Stimulated activated CD4-positive, alpha-beta T cell treated with anti-CD3 and anti-CD28 coated beads, TNF-alpha, amount 100 ng/mL, for 4 hours (primary cell): ENCODE measurements at regions not wholly inside any gene's neighbourhood (a gene's known extent, or its start where the extent isn't known, plus 50 kb on each side); places are given as distances from the start of the nearest gene placed in this dataset.

ENCODE experiments used
- DNase-seq, 3 experiments: peaks; one replicate each; pipeline ENCODE4 v3.0.0-alpha.2; 2020; ENCODE audit warnings: low read depth in 3 of 3

DNA sequence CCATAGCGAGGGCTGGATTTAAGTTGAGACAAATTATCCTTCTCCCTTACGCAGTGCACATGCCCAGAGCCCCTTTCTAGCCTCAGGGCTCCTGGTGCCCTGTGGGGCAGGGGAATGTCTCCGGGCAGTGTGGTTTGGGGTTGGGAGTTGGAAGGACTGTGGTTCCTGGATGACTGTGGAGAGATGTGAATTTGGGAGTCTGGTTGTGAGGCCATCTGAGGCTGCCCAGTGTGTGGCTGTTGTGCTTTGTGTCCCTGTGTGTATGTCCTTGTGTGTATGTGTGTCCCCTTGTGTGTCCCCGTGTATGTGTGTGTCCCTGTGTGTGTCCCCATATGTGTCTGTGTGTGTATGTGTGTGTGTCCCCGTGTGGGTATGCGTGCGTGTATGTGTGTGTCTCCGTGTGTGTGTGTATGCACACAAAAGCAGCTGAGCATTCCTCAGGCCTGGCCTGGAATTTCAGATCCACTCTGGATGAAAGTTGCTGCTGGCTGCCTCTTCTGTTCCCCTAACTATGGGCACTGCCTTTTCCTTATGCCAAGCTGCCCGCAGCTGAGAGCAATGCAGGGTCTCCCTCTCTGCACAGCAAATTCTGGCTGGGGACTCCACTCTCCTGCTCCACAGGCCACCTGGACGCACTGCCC, 65.4 kb downstream of the UBIAD1 start:
- DNase-seq, result no peak

DNA sequence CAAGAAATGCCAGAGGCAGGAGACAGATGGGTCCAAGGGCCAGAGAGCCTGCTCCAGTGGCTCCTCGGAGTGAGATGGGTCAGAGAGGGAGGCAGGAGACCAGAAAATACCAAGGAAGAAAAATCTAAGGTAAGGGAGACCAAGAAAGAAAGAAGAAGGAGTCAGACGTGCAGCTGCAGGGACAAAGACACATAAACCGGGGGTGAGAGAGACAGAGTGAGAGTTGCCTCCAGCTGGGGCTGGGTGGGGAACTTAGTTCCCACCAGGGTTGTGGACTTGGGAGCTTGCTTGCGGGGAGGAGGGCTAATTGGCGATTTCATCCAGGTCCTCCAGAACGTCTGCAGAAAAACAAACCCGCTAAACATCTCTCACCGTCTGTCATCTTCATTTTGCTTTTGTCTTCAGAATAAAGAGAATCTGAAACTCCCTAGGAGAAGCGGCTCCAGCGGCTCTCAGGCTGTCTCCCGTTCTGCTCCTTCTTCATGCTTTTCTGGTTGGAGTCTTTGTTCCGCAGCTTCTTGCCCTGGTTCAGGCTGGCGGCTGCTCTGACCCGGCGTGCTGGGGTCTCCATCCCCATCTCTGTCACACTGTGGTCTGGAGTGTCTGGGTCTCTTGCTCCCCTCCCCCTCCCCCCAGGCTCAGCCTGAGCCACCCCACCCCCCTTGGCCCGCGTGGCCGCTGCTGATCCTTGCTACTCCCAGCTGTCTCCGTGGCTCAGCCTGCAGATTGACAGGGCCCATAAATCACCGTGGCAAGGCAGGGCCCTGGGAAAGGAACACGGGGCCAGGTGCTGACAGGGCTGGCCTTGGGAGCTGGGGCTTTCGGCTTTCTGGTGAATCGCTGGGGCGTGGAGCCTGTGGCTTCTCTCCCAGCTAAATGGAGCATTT, 66.6 kb downstream of the UBIAD1 start:
- no peak for DNase-seq

DNA sequence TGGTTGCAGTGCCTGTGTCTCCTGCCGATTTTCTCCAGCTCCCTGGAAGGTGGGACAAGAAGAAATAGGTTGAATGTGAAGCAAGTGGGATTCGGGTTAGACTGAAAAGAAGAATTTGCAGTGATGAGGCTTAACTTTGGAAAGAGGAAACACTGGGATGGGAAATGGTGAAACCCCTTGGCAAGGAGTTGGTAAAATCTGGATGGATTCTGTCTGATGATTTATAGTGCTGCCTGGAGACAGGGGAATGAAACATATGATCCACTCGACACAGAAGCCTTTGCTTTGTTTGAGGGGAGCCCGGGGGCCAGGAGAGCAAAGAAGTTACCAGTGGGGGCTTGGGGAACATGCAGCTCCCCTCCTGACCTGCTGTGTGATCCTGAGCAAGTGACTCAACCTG, 67.2 kb downstream of the UBIAD1 start:
- no peak for DNase-seq

DNA sequence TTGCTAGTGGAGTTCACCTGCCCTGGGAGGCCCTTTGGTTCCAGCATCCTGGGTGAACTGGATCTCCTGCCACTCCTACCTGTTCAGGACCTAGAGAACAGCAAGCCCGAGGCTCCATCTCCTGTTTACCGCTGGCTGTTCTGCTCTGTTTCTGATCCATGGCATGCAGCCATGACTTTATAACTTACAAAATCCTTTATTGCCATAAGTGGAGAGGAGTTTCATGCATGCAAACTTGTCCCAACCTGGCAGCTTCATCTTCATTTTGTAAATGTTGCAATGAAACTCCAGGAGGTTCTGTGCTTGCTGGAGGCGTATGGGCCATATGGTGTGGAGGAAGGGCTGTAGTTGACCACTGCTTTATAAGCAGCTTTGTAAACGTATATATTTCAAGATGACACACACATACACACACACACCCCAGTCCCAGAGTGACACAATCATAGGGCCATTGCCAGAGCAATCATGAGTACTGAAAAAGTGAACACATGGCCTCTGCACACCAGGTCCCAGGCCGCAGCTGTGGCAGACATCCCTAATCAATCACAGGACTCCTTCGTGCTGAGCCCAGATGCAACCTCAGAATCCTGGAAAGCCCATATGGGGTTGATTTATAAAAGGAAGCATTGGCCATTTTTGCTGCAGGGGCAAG, 69.0 kb downstream of the UBIAD1 start:
- DNase-seq, result no peak

DNA sequence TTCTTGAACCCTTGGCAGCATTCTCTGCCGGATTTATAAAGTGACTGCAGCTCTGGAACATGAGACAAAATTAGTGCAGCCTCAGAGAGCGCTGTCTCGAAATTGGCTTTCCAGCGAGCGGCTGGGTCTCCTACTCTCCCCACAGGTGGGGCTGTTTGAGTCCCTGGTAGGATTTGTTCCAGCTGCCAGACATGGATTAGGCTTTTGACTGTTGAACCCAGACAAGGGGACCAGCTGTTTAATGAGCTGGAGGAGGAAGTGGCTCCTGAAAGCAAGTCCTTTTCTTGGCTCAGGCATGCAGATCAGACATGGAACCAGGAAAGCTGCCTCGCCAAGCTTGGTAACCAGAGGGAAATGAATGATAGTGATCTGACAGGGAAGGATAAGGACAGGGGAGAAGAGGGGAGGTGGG, 69.6 kb downstream of the UBIAD1 start:
- DNase-seq, result no peak

DNA sequence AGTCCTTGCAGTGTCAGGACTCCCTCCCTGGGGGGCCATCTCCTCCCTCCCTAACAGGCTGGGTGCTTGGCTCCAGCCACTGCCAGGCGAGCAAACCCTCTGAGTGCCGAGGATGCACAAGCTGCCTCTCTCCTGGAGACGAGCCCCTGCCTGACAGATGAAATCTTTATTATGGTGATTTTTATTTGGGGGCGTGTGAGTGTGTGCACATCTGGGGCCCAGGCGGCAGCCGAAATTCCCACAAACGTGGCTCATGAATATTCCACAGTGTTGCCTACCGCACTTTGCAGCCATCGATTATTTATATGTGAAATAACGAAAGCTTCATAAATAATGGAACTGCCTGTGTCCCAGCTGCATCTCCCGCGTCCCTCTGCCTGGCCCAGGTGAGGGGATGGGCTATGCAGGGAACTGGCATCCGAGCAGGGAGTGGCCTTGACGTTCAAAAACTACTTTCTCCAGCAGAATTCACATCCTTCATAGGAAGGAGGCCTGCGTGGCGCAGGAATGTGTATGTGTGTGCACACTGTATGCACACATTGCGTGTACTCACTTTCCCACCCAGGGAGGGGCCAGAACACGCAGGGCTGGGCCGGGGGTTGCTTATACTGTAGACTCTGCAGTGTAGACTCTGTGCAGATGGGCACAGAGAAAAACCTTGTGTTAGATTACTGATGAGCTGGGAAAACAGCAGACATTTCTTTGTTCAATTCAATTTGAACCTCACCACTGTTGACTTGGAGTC, 73.1 kb downstream of the UBIAD1 start:
- no peak for DNase-seq

DNA sequence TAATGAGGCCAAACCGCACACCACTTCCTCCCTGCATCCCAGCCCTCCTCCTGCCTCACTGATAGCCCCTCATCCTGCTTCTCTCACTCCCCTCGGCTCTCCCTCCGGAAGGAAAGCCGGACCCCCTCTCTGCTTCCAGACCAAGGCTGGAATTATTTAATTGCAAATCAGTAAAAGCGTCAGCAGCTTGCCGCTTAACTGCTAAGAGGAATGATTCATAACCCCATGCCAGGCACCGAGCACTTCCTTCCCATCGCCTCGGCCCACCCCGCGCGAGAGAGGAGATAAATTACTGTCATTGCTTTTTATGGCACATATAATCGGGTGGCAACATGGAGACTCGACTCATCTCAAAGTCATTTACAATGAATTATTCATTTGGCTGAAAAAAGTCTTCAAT, 77.3 kb downstream of the UBIAD1 start:
- DNase-seq, result no peak

DNA sequence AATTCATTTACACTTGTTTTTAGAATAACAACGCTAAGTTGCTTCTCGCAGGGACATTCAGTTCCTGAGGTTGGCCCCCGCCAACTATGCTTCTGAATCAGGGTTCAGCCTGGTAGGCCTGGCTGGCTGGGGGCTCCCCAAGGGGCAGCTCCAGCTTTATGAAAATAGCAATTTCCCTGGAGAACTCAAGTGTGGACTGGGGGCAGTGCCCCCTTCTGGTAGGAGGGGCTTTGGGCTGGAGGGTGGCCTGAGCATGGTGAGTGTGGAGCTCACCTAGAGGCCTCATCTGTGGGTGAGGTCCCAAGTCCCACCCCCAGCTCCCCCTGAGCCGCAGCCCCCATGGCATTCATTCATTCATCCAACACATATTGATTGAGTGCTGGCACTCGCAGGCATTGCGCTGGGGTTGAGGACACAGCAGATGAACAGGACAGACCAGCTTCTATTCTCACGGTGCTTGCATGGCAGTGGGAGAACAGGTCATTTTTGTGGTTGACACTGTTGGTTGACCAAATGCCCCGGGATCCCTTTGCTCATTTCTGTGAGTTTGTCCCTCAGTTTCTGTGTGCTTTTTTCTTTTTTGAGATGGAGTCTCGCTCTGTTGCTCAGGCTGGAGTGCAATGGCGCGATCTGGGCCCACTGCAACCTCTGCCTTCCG, 79.2 kb downstream of the UBIAD1 start:
- no peak for DNase-seq

DNA sequence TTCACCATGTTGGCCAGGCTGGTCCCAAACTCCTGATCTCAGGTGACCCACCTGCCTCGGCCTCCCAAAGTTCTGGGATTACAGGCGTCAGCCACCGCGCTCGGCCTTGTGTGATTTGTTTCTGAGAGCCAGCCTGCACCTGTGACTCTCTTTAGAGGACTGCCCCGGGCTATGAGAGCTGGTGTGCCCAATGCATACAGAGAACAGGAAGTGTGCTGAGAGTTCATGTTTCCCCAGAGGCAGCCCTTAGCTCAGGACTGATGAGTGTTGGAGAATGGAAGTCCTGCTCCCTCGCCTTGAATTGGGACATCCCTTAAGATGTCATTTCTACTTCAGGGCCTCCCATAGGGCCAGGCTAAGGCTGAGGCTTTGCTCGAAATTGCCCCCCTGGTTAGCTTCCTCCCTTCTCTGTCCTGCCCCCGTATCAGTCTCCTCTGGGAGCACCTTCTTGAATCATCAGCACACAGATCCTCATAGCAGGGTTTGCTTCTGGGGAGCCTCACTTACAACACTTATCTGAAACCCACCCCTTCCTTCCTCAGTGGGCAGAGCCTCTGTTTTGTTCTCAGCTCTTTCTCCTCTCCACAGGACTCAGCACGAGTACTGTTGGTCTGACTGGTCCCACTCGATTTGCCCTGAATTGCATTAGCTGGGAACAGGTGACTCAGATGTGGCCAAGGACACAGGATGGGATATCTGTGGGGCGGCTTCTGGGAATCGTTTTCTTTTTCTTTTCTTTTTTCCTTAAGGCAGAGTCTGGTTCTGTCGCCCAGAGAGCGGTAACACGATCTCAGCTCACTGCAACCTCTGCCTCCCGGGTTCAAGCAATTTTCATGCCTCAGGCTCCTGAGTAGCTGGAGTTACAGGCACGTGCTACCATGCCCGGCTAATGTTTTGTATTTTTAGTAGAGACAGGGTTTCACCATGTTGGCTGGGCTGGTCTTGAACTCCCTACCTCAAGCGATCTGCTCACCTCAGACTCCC, 80.1 kb downstream of the UBIAD1 start:
- DNase-seq, result no peak

DNA sequence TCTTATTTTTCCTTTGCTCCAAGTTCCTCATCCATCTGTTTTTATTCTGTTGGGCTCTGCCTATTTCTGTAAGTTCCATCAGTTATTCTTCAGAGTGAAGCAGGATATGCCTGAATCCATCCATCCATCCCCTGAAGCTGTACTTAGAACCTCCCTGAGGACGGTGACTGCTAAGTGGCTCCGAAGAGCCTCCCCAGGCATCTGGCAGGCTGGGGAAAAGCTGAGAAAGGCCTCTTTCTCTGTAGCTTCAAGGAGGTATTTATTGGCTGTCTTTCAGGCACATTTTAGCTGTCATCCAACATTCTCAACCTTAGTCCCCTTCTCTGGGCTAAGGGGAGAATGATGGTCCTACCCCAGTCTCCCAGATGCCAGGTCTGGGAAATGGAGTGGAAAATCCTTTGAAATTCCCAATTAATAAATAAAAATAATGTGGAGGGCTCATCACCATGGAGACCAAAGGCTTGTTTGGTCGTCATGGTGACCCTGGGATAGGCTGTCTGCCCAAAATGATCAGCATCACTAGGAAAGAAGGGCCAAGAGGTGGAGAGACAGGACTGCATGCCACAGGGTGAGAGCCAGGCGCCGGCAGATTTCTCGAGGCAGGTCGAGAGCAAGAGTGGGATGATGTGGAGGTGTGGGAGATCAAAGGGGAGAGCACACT, 82.0 kb downstream of the UBIAD1 start:
- DNase-seq, result no peak

DNA sequence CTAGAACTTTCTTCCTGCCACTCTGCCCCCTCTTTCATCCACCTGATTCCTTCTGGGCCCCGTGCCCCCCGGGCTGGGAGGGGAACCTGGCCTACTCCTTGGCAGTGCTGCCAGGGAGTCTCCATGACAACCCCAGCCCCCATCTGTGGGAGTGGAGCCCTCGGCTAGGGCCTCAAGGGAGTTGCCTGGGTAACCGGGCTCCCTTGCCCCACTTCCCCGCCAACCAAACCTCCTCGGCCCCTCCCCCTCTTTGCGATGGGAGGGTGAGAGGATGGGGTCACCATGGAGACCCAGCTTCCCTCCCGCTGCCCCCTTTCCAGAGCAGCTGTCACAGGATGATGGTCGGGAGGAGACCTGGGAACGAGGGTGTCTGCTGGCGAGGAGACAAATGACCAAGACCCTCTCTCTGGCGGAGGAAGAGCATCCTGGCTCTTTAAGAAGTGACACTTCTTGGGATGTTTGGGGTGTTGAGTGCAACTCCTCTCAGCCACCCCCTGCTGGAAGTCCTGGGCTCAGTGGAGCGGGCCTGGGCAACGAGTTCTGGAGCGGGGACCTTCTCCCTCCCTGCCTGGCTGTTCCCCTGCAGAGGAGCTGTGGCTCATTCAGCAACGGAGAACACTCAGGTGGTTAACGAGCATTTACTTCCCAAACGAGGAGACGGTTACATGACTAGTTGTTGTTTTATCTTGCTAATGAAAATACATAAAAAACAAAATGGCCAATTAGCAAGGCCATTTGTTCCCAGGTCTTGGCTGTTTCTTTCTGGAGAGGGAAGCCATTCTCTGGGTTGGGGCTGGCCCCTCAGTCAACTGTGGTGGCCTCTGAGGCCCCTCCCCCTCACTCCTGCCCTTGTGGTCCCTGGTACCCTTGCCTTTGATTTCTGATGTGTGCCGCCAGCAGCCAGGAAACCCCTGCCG, 82.8 kb downstream of the UBIAD1 start:
- no peak for DNase-seq

DNA sequence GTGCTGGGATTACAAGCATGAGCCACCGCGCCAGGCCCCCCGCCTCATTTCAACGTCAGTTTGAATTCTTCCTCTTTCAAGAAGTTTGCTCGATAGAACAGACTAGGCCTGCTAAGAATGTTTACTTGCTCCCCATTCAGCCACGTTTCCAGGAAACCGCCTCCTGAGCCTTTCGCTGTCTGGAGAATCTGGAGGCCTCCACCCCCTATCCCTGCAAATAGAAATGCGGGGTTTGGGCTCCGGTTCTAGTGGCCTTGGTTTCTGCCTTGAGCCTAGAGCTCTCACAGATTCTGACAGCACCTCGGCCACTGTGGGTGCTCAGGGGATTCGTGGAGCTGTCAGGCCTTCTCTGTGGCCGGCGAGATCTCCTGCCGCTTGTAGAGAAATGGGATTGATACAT, 84.3 kb downstream of the UBIAD1 start:
- no peak for DNase-seq

DNA sequence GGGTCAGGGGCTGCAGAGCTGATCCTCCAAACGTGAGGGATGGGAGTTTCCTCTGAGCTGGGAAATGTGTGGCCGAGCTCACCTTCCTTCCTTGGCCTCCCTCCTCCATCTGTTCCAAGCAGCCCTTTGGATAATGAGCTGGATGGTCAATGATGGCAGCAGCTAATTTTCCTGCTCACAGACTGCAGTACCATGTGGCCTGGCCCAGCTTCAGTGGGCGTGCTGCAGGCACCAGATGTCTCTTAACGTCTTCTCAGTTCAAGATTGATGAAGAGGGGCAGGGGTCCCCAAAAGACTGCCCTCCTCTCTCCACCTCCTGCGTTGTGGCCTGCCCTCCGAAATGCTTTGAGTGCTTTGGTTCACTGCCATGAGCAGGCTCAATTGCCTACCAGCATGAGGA, 86.0 kb downstream of the UBIAD1 start:
- no peak for DNase-seq

DNA sequence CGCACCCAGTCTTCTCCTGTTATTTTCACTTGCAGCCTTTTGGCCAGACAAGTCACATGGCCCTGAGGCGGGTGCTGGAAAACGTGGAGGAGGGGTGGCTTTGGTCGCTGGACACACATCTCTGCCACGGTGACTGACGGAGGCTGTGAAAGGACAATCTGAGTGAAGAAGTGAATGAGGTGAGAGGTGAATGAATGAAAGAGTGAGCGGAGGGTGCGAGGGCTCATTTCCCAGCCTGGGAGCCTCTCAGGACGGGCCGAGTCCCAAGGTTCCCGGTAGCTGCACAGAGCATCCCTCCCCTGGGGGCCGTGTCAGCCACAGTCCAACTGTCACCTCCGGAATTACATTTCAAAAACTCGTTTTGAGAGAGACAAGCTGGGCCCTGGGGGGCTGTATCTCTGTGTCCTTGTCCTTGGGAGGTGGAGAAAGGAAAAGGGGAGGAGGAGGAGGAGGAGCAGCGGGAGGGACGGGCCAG, 89.6 kb downstream of the UBIAD1 start:
- no peak for DNase-seq

DNA sequence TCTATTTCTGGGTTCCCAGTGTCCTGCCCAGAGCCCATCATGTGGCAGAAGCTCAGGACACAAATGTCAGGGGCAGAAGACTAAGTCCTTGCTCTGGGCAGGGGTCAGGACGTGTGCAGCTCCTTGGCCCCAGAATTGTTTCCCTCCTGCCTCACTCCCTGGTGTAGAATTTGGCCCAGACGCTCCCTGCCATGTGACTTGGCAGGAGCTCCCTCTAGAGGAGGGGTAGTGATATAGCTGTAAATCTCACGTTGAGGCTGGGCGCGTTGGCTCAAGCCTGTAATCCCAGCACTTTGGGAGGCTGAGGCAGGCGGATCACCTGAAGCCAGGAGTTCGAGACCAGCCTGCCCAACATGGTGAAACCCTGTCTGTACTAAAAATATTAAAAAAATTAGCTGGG, 91.2 kb downstream of the UBIAD1 start:
- no peak for DNase-seq

DNA sequence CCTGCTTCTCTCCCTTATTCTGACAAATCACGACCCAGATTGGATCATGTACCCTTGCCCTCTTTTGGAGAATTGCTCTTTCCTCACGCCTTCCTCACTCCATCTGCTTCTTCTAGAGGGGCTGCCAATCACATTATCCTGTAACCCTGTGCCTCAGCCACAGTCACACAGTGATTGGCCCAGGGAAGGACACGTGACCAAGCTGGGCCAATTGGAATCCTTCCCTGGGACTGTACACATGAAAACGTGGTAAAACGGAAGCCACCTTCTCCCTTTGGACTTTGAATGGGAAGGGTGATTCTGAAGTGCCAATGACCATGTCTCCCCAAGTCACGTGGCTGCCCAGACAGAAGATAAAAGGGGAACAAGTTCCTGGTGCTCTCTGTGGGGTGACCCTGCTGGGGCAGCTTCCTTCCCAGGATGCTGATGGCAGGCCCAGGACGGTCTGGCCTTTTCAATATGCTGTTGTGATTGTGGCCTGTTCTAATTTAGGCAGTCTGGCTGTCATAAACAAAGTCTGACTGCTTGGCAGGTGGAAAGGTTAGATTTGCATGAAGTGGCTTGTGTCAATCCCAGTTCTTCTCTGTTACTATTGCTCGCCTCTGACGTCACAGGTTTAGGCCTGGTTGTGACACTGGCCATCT, 92.9 kb downstream of the UBIAD1 start:
- DNase-seq, result no peak

DNA sequence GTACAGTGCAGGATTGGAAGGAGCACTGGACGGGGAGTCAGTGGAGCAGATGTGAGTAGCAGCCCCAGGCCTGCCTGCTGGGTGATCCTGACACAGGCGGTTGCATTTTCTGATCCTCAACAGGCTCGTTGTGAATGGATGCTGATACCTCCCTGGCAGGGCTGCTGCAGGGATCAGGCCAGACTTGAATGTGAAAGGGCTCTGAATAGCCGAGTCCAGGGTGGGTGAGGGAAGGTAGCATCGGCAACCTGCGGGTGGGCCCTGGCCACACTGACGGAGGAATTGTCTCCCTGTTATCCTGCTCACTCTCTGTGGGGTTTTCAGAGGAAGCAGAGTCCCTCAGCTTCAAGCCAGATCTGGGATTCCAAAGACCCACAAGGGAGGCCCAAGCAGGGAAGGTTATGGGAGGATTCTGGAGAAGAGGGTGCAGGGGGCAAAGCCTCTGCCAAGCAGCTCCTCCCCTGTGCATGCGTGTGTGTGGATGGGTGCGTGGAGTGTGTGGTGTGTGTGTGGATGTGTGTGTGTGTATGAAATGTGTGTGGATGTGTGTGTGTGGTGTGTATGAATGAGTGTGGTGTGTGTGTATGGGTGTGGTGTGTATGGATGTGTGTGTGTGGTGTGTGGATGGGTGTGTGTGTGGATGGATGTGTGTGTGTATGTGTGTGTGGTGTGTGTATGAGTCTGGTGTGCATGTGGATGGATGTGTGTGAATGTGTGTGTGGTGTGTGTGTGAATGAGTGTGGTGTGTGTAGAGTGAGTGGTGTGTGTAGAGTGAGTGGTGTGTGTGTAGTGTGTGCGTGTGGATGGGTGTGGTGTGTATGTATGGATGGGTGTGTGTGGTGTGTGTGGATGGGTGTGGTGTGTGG, 100.3 kb downstream of the UBIAD1 start:
- no peak for DNase-seq
